Thoracic aorta (tissue), 2 donors: ENCODE measurements at regions not wholly inside any gene's neighbourhood (a gene's known extent, or its start where the extent isn't known, plus 50 kb on each side); places are given as distances from the start of the nearest gene placed in this dataset.

Experiments
- ATAC-seq: fragments of 150-250 bp; one replicate; pipeline ENCODE4 v1.8.0; 2017; ENCODE audit warnings: low read depth; ENCODE audit not compliant: insufficient number of reproducible peaks, low FRiP score
- DNase-seq: peaks from one replicate; pipeline ENCODE4 v3.0.0-alpha.2; 2020; ENCODE audit warnings: low spot score
- H3K27ac ChIP-seq, 2 donors: fragments of 200-600 bp; sonication (generic); 1 replicate in 1 of 2; 2 replicates in 1 of 2; pipeline ENCODE4 v1.5.1; 2016; ENCODE audit warnings: mild to moderate bottlenecking in 2 of 2, moderate library complexity in 2 of 2
- H3K27me3 ChIP-seq: fragments of 200-600 bp; sonication (generic); replicated peaks from 2 replicates; pipeline ENCODE4 v1.6.0; 2016; ENCODE audit warnings: mild to moderate bottlenecking; ENCODE audit not compliant: insufficient read depth
- H3K36me3 ChIP-seq: fragments of 200-600 bp; sonication (generic); one replicate; pipeline ENCODE4 v1.5.1; 2016
- H3K4me1 ChIP-seq, 2 donors: fragments of 200-600 bp; sonication (generic); 1 replicate in 1 of 2; 2 replicates in 1 of 2; pipeline versions ENCODE4 v1.5.1 to v1.6.0; 2016; ENCODE audit warnings: low read depth in 2 of 2, mild to moderate bottlenecking in 1 of 2; ENCODE audit not compliant: control insufficient read depth in 1 of 2
- H3K4me3 ChIP-seq: fragments of 200-600 bp; sonication (generic); 2 replicates; pipeline ENCODE4 v1.5.1; 2016; ENCODE audit warnings: mild to moderate bottlenecking
- H3K9me3 ChIP-seq: fragments of 200-600 bp; sonication (generic); 2 replicates; pipeline ENCODE4 v1.5.1; 2016
- TF ChIP-seq, protein P1 (sequence below): fragments of 200-600 bp; sonication (generic); IDR thresholded peaks from one replicate; pipeline ENCODE4 v1.5.1; 2019; ENCODE audit warnings: antibody characterized with exemption

DNA sequence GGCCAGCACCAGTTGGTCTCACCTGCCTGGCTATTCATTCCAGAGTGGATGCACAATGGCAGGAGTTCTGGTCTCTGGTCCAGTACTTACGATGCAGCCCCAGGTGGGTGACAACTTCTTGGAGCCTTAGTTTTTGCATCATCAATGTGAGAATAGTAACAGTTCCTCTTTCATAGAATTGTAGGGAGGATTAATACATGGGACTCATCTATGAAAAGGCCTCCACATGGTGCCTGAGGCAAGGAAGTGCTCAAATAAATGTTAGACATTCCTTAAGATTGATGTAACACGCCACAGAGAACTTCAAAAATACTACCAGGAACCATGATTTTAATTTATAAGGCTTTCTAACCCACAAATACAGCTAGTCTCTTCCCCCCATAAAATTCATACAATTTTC lies 120.1 kb upstream of the CHST15 start:
- Histone ChIP-seq H3K27me3 (no peaks in the 10 kb centered on the region), H3K4me3 (no peak overlapping the region), H3K36me3 (no peaks in the 10 kb centered on the region), H3K4me1 (no peaks in the 10 kb centered on the region), H3K27ac (no peak overlapping the region), H3K9me3 (no peaks in the 10 kb centered on the region)
- TF ChIP-seq, protein P1, sequence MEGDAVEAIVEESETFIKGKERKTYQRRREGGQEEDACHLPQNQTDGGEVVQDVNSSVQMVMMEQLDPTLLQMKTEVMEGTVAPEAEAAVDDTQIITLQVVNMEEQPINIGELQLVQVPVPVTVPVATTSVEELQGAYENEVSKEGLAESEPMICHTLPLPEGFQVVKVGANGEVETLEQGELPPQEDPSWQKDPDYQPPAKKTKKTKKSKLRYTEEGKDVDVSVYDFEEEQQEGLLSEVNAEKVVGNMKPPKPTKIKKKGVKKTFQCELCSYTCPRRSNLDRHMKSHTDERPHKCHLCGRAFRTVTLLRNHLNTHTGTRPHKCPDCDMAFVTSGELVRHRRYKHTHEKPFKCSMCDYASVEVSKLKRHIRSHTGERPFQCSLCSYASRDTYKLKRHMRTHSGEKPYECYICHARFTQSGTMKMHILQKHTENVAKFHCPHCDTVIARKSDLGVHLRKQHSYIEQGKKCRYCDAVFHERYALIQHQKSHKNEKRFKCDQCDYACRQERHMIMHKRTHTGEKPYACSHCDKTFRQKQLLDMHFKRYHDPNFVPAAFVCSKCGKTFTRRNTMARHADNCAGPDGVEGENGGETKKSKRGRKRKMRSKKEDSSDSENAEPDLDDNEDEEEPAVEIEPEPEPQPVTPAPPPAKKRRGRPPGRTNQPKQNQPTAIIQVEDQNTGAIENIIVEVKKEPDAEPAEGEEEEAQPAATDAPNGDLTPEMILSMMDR, result no peak
- no peak for DNase-seq
- ATAC-seq, result no peak

DNA sequence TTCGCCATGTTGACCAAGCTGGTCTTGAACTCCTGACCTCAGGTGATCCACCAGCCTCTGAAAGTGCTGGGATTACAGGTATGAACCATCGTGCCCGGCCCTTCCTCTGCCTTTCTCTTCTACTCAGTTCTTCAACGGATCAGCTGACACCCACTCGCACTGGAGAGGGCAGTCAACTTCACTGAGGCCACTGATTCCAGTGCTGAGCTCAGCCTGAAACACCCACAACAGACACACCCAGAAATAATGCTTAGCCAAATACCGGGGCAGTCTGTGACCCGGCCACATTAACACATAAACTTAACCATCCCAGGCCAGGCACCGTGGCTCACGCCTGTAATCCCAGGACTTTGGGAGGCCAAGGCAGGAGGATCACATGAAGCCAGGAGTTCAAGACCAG lies 119.3 kb upstream of the CHST15 start:
- DNase-seq (no peak), ATAC-seq (no peak)
- Histone ChIP-seq H3K27ac (no peak overlapping the region), H3K27me3 (no peaks in the 10 kb centered on the region), H3K4me3 (no peak overlapping the region), H3K9me3 (no peaks in the 10 kb centered on the region), H3K36me3 (no peaks in the 10 kb centered on the region), H3K4me1 (no peaks in the 10 kb centered on the region)
- TF ChIP-seq, protein P1, result no peak

DNA sequence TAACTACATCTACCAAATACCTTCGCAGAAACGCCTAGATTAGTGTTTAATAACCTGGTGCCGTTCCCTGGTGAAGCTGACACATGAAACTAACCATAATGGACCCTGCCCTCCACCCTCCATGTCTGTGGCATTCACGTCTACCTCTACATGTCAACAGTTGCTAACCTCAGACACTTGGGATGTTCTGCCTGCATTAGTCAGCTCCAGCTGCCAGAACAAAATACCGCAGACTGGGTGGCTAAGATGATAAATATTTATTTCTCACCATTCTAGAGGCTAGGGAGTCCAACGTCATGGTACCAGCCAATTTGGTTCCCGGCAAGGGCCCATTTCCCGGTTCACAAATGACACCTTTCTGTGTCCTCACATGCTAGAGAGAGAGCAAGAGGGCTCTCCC lies 118.5 kb upstream of the CHST15 start:
- H3K27me3 ChIP-seq, result no peaks in the 10 kb centered on the region
- H3K27ac ChIP-seq, result no peak overlapping the region
- no peaks in the 10 kb centered on the region for H3K4me1 ChIP-seq
- TF ChIP-seq, protein P1, result no peak
- no peaks in the 10 kb centered on the region for H3K9me3 ChIP-seq
- no peaks in the 10 kb centered on the region for H3K36me3 ChIP-seq
- no peak overlapping the region for H3K4me3 ChIP-seq
- DNase-seq, result no peak
- no peak for ATAC-seq

DNA sequence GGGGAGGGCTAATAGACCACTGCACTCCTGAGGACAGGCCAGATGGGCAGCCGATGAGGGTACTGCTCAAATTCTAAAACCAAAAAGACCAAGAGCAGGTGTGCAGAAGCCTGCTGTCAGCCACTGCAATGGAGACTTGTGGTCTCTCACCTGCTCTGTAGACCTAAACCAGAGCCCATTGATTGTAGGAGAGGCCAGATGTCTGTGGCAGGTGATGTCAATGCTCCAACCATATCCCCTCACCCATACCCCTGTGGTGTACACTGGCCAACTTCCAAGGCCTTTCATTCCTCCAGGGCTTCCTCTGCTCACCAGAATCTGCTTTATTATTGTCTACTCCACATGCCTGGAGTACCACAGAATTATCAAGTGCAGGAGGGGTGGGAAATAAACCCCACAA lies 116.9 kb upstream of the CHST15 start:
- DNase-seq, result no peak

DNA sequence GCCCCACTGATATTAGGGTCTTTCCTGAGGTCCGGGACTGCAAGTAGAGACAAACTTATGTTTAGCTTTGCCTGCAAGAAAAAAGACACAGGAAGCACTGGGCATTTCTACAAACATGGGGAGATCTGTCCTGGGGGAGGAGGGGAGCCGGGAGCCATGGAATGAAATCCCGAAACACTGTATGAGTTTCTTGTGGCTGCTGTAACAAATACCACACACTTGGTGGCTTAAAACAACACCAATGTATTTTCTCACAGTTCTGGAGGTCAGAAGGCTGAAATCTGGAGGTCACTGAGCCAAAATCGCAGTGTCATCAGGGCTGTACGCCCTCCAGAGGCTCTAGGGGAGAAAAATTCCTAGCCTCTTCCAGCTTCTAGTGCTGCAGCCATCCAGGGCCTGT lies 114.0 kb upstream of the CHST15 start:
- Histone ChIP-seq H3K9me3 (no peaks in the 10 kb centered on the region), H3K27me3 (no peaks in the 10 kb centered on the region), H3K4me3 (no peak overlapping the region), H3K4me1 (no peaks in the 10 kb centered on the region), H3K27ac (no peak overlapping the region), H3K36me3 (no peaks in the 10 kb centered on the region)
- DNase-seq (no peak), ATAC-seq (no peak)
- TF ChIP-seq, protein P1, result no peak

More for the DNA sequence above, 116.9 kb upstream of the CHST15 start:
- no peaks in the 10 kb centered on the region for H3K27me3 ChIP-seq
- H3K4me3 ChIP-seq, result no peak overlapping the region
- no peaks in the 10 kb centered on the region for H3K4me1 ChIP-seq
- no peaks in the 10 kb centered on the region for H3K36me3 ChIP-seq
- TF ChIP-seq, protein P1, result no peak
- no peaks in the 10 kb centered on the region for H3K9me3 ChIP-seq
- no peak overlapping the region for H3K27ac ChIP-seq
- no peak for ATAC-seq
